ENCODE measurements at regions not wholly inside any gene's neighbourhood (a gene's known extent, or its start where the extent isn't known, plus 50 kb on each side); places are given as distances from the start of the nearest gene placed in this dataset.

DNA sequence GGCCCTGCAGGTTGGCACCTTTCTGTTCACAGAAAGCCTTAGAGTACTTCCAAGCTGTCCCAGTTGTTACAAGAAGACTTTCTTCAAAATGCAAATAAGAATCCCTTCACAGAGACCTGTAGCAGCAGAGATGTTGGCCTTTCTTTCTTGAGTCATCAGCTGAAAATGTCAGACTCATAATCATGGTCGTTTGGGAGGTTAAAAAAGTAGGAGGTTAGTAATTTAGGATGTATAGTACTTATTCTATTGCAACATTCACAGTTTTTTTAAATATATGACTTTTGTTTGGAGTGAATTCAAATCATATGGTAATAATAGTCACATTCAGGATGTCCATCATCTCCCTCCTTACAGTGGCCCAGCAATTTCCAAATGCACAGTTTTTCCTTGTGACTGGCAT is 223.9 kb upstream of the GLI3 start:
- Histone ChIP-seq H3K36me3 (no peaks in the 10 kb centered on the region), H3K4me1 (no peaks in the 10 kb centered on the region), H3K27me3 (no peaks in the 10 kb centered on the region), H3K9me3 (no peaks in the 10 kb centered on the region), H3K27ac (no peak overlapping the region), H3K4me3 (no peak overlapping the region)
- TF ChIP-seq POLR2A (IDR thresholded peaks at IDR 0.05): no peak
- TF ChIP-seq POLR2AphosphoS5 (IDR thresholded peaks at IDR 0.05): no peak
- TF ChIP-seq CTCF (IDR thresholded peaks at IDR 0.05): no peak
- no peak for TF ChIP-seq EP300 (IDR thresholded peaks at IDR 0.05)
- no peak for DNase-seq (ENCODE audit: low spot score in 2 of 2)
- WGBS: 72% methylated on average over 1 of the region's 1 CpG

GRCh38 chr7:42460148-42460547 is 223.1 kb upstream of the GLI3 start:
- no peaks in the 10 kb centered on the region for H3K9me3 ChIP-seq
- H3K4me3 ChIP-seq: no peak overlapping the region
- H3K27ac ChIP-seq: no peak overlapping the region
- DNase-seq (ENCODE audit: low spot score in 2 of 2): no peak
- no peaks in the 10 kb centered on the region for H3K4me1 ChIP-seq
- no peaks in the 10 kb centered on the region for H3K36me3 ChIP-seq
- H3K27me3 ChIP-seq: no peaks in the 10 kb centered on the region
- no peak for TF ChIP-seq EP300 (IDR thresholded peaks at IDR 0.05)
- no peak for TF ChIP-seq CTCF (IDR thresholded peaks at IDR 0.05)
- TF ChIP-seq POLR2A (IDR thresholded peaks at IDR 0.05): no peak
- no peak for TF ChIP-seq POLR2AphosphoS5 (IDR thresholded peaks at IDR 0.05)
- 91% methylated on average over 2 of the region's 2 CpGs for WGBS

DNA sequence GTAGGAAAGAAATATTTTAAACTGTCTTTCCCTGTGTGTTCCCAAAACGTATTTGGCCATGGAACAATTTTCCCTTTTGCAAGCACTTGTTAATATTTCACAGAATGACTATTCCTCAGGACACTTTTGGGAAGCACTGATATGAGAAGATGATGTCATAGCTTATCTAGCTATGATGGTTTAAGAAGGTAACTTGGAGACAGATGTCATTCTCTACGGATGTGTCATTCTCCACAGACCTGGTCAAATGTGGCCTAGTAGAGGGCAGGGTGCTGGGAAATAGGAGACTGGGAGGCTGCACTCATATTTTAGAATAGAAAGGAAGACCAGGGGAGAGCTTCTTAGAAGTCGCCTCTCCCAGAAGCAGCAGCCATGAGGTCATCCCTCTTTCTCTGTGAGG is 220.7 kb upstream of the GLI3 start:
- H3K27ac ChIP-seq: no peak overlapping the region

GRCh38 chr7:42456756-42457276 is 219.8 kb upstream of the GLI3 start:
- Histone ChIP-seq H3K9me3 (no peaks in the 10 kb centered on the region), H3K27ac (no peak overlapping the region), H3K4me1 (no peaks in the 10 kb centered on the region), H3K27me3 (no peaks in the 10 kb centered on the region), H3K36me3 (no peaks in the 10 kb centered on the region), H3K4me3 (no peak overlapping the region)
- WGBS: 71% methylated on average over 4 of the region's 4 CpGs
- TF ChIP-seq POLR2AphosphoS5 (IDR thresholded peaks at IDR 0.05): no peak
- TF ChIP-seq CTCF (IDR thresholded peaks at IDR 0.05): no peak
- no peak for TF ChIP-seq EP300 (IDR thresholded peaks at IDR 0.05)
- TF ChIP-seq POLR2A (IDR thresholded peaks at IDR 0.05): no peak
- no peak for DNase-seq (ENCODE audit: low spot score in 2 of 2)

More for the DNA sequence above, 220.7 kb upstream of the GLI3 start:
- Histone ChIP-seq H3K27me3 (no peaks in the 10 kb centered on the region), H3K4me3 (no peak overlapping the region), H3K4me1 (no peaks in the 10 kb centered on the region), H3K9me3 (no peaks in the 10 kb centered on the region), H3K36me3 (no peaks in the 10 kb centered on the region)
- 80% methylated on average over 3 of the region's 3 CpGs for WGBS
- DNase-seq (ENCODE audit: low spot score in 2 of 2): no peak
- no peak for TF ChIP-seq POLR2A (IDR thresholded peaks at IDR 0.05)
- no peak for TF ChIP-seq EP300 (IDR thresholded peaks at IDR 0.05)
- no peak for TF ChIP-seq POLR2AphosphoS5 (IDR thresholded peaks at IDR 0.05)
- no peak for TF ChIP-seq CTCF (IDR thresholded peaks at IDR 0.05)

GRCh38 chr7:42456267-42456666 is 219.3 kb upstream of the GLI3 start:
- 74% methylated on average over 6 of the region's 6 CpGs for WGBS
- Histone ChIP-seq H3K27me3 (no peaks in the 10 kb centered on the region), H3K27ac (no peak overlapping the region), H3K4me1 (no peaks in the 10 kb centered on the region), H3K9me3 (no peaks in the 10 kb centered on the region), H3K36me3 (no peaks in the 10 kb centered on the region), H3K4me3 (no peak overlapping the region)
- no peak for DNase-seq (ENCODE audit: low spot score in 2 of 2)
- no peak for TF ChIP-seq CTCF (IDR thresholded peaks at IDR 0.05)
- TF ChIP-seq POLR2A (IDR thresholded peaks at IDR 0.05): no peak
- TF ChIP-seq EP300 (IDR thresholded peaks at IDR 0.05): no peak
- TF ChIP-seq POLR2AphosphoS5 (IDR thresholded peaks at IDR 0.05): no peak

Data from suprapubic skin (tissue), 4 donors.